ENCODE measurements at regions not wholly inside any gene's neighbourhood (a gene's known extent, or its start where the extent isn't known, plus 50 kb on each side); places are given as distances from the start of the nearest gene placed in this dataset.

GRCh38 chr10:90162271-90162853 lies 461.0 kb downstream of the KIF20B start:
- H3K27me3 ChIP-seq (ENCODE audit: control insufficient read depth in 4 of 4, insufficient read depth in 4 of 4, low read length in 3 of 4) = no peaks in the 10 kb centered on the region
- DNase-seq (ENCODE audit: low spot score) = no peak
- H3K4me1 ChIP-seq (ENCODE audit: control insufficient read depth in 4 of 4, insufficient read depth in 4 of 4, low read length in 3 of 4) = no peaks in the 10 kb centered on the region
- H3K27ac ChIP-seq (ENCODE audit: low read depth in 1 of 2, low read length in 2 of 2) = no peak overlapping the region
- 87% methylated on average over 2 of the region's 2 CpGs for WGBS
- H3K36me3 ChIP-seq (ENCODE audit: control insufficient read depth in 4 of 4, insufficient read depth in 3 of 4, low read depth in 1 of 4, low read length in 3 of 4) = no peaks in the 10 kb centered on the region
- peaks cover 0 to 3% (median 0%) of the 10 kb centered on the region in 4 donors for H3K9me3 ChIP-seq (ENCODE audit: control insufficient read depth in 4 of 4, low read length in 3 of 4)
- no peak overlapping the region for H3K9ac ChIP-seq (ENCODE audit: low read depth in 1 of 2, low read length in 2 of 2)
- H3K4me3 ChIP-seq (ENCODE audit: low read depth in 1 of 3, low read length in 3 of 3) = no peak overlapping the region
- no peak for TF ChIP-seq TAF1 (conservative IDR thresholded peaks at IDR 0.05)
- TF ChIP-seq HNF4G (IDR thresholded peaks at IDR 0.05) = no peak
- TF ChIP-seq NR2F2 (IDR thresholded peaks at IDR 0.05) = no peak
- TF ChIP-seq RXRA (IDR thresholded peaks at IDR 0.05) = no peak
- no peak for TF ChIP-seq FOXA1 (IDR thresholded peaks at IDR 0.05)
- no peak for TF ChIP-seq FOXA2 (IDR thresholded peaks at IDR 0.05)
- TF ChIP-seq ZBTB33 (IDR thresholded peaks at IDR 0.05) = no peak
- TF ChIP-seq JUND (IDR thresholded peaks at IDR 0.05) = no peak
- no peak for TF ChIP-seq YY1 (IDR thresholded peaks at IDR 0.05)
- no peak for TF ChIP-seq MAX (IDR thresholded peaks at IDR 0.05)
- TF ChIP-seq RAD21 (IDR thresholded peaks at IDR 0.05) = no peak
- no peak for TF ChIP-seq ATF3 (IDR thresholded peaks at IDR 0.05)
- no peak for TF ChIP-seq REST (IDR thresholded peaks at IDR 0.05)
- no peak for TF ChIP-seq EGR1 (IDR thresholded peaks at IDR 0.05; ENCODE audit: low read depth in 2 of 2)

- no peak overlapping the region for H3K9ac ChIP-seq (ENCODE audit: low read depth in 1 of 2, low read length in 2 of 2)
- WGBS = 35% methylated on average over 1 of the region's 1 CpG
- H3K4me1 ChIP-seq (ENCODE audit: control insufficient read depth in 4 of 4, insufficient read depth in 4 of 4, low read length in 3 of 4) = no peaks in the 10 kb centered on the region
- TF ChIP-seq GABPA (IDR thresholded peaks at IDR 0.05 in 1 of 2, conservative IDR thresholded peaks at IDR 0.05 in 1 of 2) (no peak), HNF4G (IDR thresholded peaks at IDR 0.05) (no peak), JUND (IDR thresholded peaks at IDR 0.05) (no peak), CTCF (IDR thresholded peaks at IDR 0.05; ENCODE audit: low read depth, low read length, missing input control) (no peak), NR2F2 (IDR thresholded peaks at IDR 0.05) (no peak), FOXA2 (IDR thresholded peaks at IDR 0.05) (no peak), ZBTB33 (IDR thresholded peaks at IDR 0.05) (no peak)
- H3K4me3 ChIP-seq (ENCODE audit: low read depth in 1 of 3, low read length in 3 of 3) = no peak overlapping the region
- no peak for DNase-seq (ENCODE audit: low spot score)
- H3K9me3 ChIP-seq (ENCODE audit: control insufficient read depth in 4 of 4, low read length in 3 of 4) = peaks cover 0 to 3% (median 0%) of the 10 kb centered on the region in 4 donors
- no peaks in the 10 kb centered on the region for H3K27me3 ChIP-seq (ENCODE audit: control insufficient read depth in 4 of 4, insufficient read depth in 4 of 4, low read length in 3 of 4)
- H3K36me3 ChIP-seq (ENCODE audit: control insufficient read depth in 4 of 4, insufficient read depth in 3 of 4, low read depth in 1 of 4, low read length in 3 of 4) = no peaks in the 10 kb centered on the region
- H3K27ac ChIP-seq (ENCODE audit: low read depth in 1 of 2, low read length in 2 of 2) = no peak overlapping the region
Measured at GRCh38 chr10:90167174-90168064, 466.0 kb downstream of the KIF20B start.
